ENCODE measurements at regions not wholly inside any gene's neighbourhood (a gene's known extent, or its start where the extent isn't known, plus 50 kb on each side); places are given as distances from the start of the nearest gene placed in this dataset.

GRCh38 chr3:193762657-193763056, 169.6 kb downstream of the OPA1 start:
- DNase-seq (ENCODE audit: low read depth, low spot score) (no peak), ATAC-seq (no peak)
- Histone ChIP-seq H3K9ac (ENCODE audit: low read length) (no peak overlapping the region), H3K4me2 (ENCODE audit: low read length) (no peak overlapping the region), H3K4me3 (replicated peaks in 1 of 2; ENCODE audit: low read depth in 1 of 2, low read length in 2 of 2) (no peak overlapping the region), H3K79me2 (ENCODE audit: insufficient read depth, low read length) (no peaks in the 10 kb centered on the region), H3K36me3 (ENCODE audit: control insufficient read depth in 1 of 2, insufficient read depth in 2 of 2, low read length in 2 of 2) (no peaks in the 10 kb centered on the region), H3K4me1 (ENCODE audit: control insufficient read depth in 1 of 2, insufficient read depth in 2 of 2, low read length in 2 of 2) (no peaks in the 10 kb centered on the region), H3K27me3 (ENCODE audit: insufficient read depth, low read length) (no peaks in the 10 kb centered on the region), H2AFZ (ENCODE audit: low read depth, low read length, poor library complexity, severe bottlenecking) (no peak overlapping the region), H3K9me2 (ENCODE audit: insufficient read depth) (no peaks in the 10 kb centered on the region), H3K9me3 (ENCODE audit: control insufficient read depth in 1 of 2, insufficient read depth in 1 of 2, low read depth in 1 of 2, low read length in 2 of 2) (no peaks in the 10 kb centered on the region), H4K20me1 (ENCODE audit: insufficient read depth) (no peaks in the 10 kb centered on the region), H3K27ac (ENCODE audit: low read depth, low read length) (no peak overlapping the region)
- CTCF ChIA-PET: interaction anchor here (0.7 to 1.1 kb wide), 2 partner anchors 8 to 18 kb away, joined by 3 to 4 read pairs; no protein-coding TSS in a partner anchor
- RAD21 ChIA-PET (ENCODE audit: low non-redundant PET in 1 of 2, low total read pairs in 2 of 2, uncharacterized antibody in 2 of 2, unreplicated experiment in 2 of 2): no interaction called here
- TF ChIP-seq RAD21 (IDR thresholded peaks at IDR 0.05; ENCODE audit: low read depth) (no peak), CEBPB (IDR thresholded peaks at IDR 0.05; ENCODE audit: low read depth) (no peak), ZNF274 (IDR thresholded peaks at IDR 0.05; ENCODE audit: low read depth, low read length) (no peak), POLR2A (IDR thresholded peaks at IDR 0.05; ENCODE audit: borderline replicate concordance, extremely low read depth, insufficient read depth, insufficient read length) (no peak), SRF (IDR thresholded peaks at IDR 0.05; ENCODE audit: low read depth) (no peak), ZFX (IDR thresholded peaks at IDR 0.05) (no peak), EGR1 (IDR thresholded peaks at IDR 0.05; ENCODE audit: low read depth) (no peak), SP1 (IDR thresholded peaks at IDR 0.05; ENCODE audit: low read depth) (no peak), TCF7L2 (IDR thresholded peaks at IDR 0.05; ENCODE audit: borderline replicate concordance, extremely low read depth, insufficient read depth, insufficient read length) (no peak), YY1 (IDR thresholded peaks at IDR 0.05; ENCODE audit: extremely low read depth, insufficient replicate concordance, low read depth, low read length) (no peak)
- TF ChIP-seq, protein P1, sequence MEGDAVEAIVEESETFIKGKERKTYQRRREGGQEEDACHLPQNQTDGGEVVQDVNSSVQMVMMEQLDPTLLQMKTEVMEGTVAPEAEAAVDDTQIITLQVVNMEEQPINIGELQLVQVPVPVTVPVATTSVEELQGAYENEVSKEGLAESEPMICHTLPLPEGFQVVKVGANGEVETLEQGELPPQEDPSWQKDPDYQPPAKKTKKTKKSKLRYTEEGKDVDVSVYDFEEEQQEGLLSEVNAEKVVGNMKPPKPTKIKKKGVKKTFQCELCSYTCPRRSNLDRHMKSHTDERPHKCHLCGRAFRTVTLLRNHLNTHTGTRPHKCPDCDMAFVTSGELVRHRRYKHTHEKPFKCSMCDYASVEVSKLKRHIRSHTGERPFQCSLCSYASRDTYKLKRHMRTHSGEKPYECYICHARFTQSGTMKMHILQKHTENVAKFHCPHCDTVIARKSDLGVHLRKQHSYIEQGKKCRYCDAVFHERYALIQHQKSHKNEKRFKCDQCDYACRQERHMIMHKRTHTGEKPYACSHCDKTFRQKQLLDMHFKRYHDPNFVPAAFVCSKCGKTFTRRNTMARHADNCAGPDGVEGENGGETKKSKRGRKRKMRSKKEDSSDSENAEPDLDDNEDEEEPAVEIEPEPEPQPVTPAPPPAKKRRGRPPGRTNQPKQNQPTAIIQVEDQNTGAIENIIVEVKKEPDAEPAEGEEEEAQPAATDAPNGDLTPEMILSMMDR (IDR thresholded peaks at IDR 0.05 in 2 of 3, conservative IDR thresholded peaks at IDR 0.05 in 1 of 3; ENCODE audit: borderline replicate concordance in 1 of 3, insufficient read depth in 1 of 3, low read depth in 2 of 3, low read length in 2 of 3): no peak
- no TSS peak for BruUV-seq (replicated peaks)
- POLR2A ChIA-PET: no interaction called here
- intact Hi-C loops (cut with micrococcal nuclease): no loop called here
